Natural killer cell treated with Interleukin-12 subunit alpha and Interleukin-12 subunit beta and Interleukin-15 and Interleukin-18, amount 100 ng/mL, for 72 hours (primary cell): ENCODE measurements at regions not wholly inside any gene's neighbourhood (a gene's known extent, or its start where the extent isn't known, plus 50 kb on each side); places are given as distances from the start of the nearest gene placed in this dataset.
"Not testable (repeated sequence)": the region's sequence is repeated elsewhere in the genome, so short reads cannot be mapped to it uniquely, and the experiment has no call there.

Experiments used
- ATAC-seq, 2 donors: fragments of 150-1000 bp; cut with Tn5 transposase in 1 of 2; sonication (Bioruptor Pico), chemical (Tn5 transposase) in 1 of 2; 2 replicates each; pipeline ENCODE4 v1.10.0; 2021
- DNase-seq: peaks from one replicate; pipeline ENCODE4 v3.0.0; 2022; ENCODE audit warnings: low spot score
- H3K27ac Mint-ChIP-seq, 2 donors: 1 replicate in 1 of 2; 2 replicates in 1 of 2; pipeline ENCODE4 v1.8.0; 2022; ENCODE audit warnings: mixed read lengths in 2 of 2, mild to moderate bottlenecking in 1 of 2, moderate library complexity in 1 of 2
- H3K27me3 Mint-ChIP-seq, 2 donors: 1 replicate in 1 of 2; 2 replicates in 1 of 2; pipeline ENCODE4 v1.8.0; 2022; ENCODE audit warnings: mixed read lengths in 2 of 2
- H3K36me3 Mint-ChIP-seq: one replicate; pipeline ENCODE4 v1.8.0; 2022; ENCODE audit warnings: mixed read lengths
- H3K4me1 Mint-ChIP-seq, 2 donors: 1 replicate in 1 of 2; 2 replicates in 1 of 2; pipeline ENCODE4 v1.8.0; 2022; ENCODE audit warnings: low read depth in 2 of 2, mixed read lengths in 2 of 2, mild to moderate bottlenecking in 1 of 2
- H3K4me3 Mint-ChIP-seq: one replicate; pipeline ENCODE4 v1.8.0; 2022; ENCODE audit warnings: mixed read lengths
- H3K9me3 Mint-ChIP-seq: 2 replicates; pipeline ENCODE4 v1.8.0; 2022; ENCODE audit warnings: mixed read lengths

DNA sequence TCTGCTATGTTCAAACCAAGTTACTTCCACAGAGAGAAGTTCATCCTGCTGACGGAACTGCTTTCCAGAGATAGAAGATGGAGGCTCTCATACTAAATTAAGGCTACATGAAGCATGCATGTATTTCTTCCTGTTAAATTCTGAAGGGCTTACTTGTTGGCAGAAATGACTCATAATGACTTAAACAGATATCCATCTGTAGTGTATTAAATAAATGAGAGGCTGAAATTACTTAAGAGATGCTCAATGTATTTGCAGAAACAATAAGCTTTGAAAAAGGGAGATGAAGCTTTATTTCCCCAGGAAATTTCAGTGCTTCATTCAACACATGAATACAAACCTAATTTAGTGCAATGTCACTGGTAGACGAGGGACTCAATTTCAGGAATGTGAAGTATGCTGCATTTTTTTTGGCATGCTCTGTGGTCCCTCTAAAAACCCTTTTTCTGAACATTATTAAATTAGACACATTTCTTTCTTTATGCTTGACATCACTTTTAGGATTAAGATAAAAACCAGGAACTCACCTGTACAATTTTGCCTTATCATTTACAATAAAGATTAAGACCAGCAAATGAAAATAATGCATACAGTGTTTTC is 759.1 kb upstream of the POU3F4 start:
- Mint-ChIP-seq H3K9me3 (peaks cover 3% of the 10 kb centered on the region), H3K4me1 (peaks cover 0 to 2% of the 10 kb centered on the region in 2 donors), H3K4me3 (no peak overlapping the region), H3K36me3 (no peaks in the 10 kb centered on the region), H3K27me3 (no peaks in the 10 kb centered on the region), H3K27ac (no peak overlapping the region)
- DNase-seq (no peak), ATAC-seq (no peak)

DNA sequence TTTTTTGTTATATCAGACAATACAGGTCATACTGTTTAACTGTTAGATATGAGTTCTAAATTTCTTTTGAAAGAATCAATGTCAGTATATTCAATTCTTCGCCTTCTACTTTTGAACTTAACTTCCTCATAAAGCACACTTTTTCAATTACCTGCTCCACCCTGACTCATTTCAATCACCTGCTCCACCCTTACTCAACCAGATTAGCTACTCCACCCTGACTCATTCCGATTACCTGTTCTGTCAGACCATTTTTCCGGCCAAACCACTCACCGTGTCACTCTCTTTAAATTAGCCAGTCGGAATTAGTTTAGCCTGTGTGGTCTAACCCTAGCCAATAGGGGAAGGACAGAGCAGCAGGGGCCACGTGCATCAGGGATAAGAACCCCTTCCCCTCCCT is 751.8 kb upstream of the POU3F4 start:
- no peak overlapping the region for H3K27ac Mint-ChIP-seq
- ATAC-seq, result no peak
- no peak for DNase-seq
- H3K4me1 Mint-ChIP-seq, result peaks cover 0 to 2% of the 10 kb centered on the region in 2 donors
- no peaks in the 10 kb centered on the region for H3K36me3 Mint-ChIP-seq
- H3K27me3 Mint-ChIP-seq, result no peaks in the 10 kb centered on the region
- no peaks in the 10 kb centered on the region for H3K9me3 Mint-ChIP-seq
- H3K4me3 Mint-ChIP-seq, result no peak overlapping the region

DNA sequence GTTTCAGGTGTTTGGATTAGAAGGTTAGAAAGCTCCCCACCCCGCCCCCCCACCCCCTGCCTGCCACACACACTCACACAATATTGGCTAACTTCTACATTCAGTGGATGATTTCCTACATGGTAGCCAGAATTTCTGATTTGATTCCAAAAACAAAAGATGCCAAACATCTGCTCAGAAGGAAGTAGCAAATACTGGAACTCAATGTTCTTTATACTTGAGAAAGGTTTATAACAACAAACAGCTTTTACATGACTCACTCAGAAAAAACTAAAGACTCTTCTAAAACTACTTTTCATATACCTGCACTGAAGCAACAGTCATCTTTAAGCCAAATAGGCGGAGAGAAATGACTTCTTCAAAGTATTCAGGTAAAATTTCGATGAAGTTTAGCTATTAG is 750.5 kb upstream of the POU3F4 start:
- Mint-ChIP-seq H3K27me3 (no peaks in the 10 kb centered on the region), H3K9me3 (no peaks in the 10 kb centered on the region), H3K4me1 (peaks cover 0 to 2% of the 10 kb centered on the region in 2 donors), H3K27ac (no peak overlapping the region), H3K4me3 (no peak overlapping the region), H3K36me3 (no peaks in the 10 kb centered on the region)
- ATAC-seq (no peak), DNase-seq (no peak)

DNA sequence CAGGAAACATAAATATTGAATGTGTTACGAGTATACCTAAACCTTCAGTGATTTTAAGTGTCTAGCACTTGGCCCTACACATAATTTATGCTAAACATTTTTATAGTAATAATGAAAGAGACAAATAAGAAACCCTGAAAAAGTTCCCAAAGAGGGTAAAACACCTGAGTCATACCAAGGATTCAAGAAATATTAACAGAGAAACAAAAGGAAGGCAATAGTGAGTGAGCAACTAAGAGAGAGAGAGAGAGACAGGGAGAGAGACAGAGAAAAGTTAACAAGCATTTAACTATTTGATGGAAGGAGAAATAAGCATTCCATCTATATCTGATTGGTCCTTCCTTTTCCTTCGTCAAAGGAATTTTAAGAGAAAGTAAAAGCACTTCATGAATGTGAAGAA is 743.6 kb upstream of the POU3F4 start:
- ATAC-seq (no peak), DNase-seq (no peak)
- Mint-ChIP-seq H3K9me3 (peaks cover 4% of the 10 kb centered on the region), H3K27ac (no peak overlapping the region), H3K27me3 (no peaks in the 10 kb centered on the region), H3K4me1 (no peaks in the 10 kb centered on the region), H3K36me3 (no peaks in the 10 kb centered on the region), H3K4me3 (no peak overlapping the region)

DNA sequence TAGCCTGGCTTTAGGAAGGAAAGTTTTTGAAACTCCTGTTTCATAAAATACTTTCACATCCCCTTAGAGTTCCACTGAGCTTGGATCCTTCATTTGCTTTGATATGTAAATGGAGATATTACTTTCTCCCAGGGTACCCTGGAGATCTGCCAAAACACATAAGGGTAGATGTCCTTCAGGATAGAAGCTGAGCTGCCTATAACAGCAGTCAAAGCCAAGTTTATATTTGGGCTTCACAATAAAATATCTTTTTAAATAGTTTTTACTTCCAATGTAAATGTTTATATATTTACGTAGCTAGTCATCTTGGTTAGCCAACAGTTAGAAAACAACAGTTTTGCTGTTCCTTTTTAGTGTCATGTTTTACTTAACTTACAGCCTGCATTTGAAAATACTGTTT is 742.3 kb upstream of the POU3F4 start:
- no peak overlapping the region for H3K27ac Mint-ChIP-seq
- no peak overlapping the region for H3K4me3 Mint-ChIP-seq
- H3K36me3 Mint-ChIP-seq, result no peaks in the 10 kb centered on the region
- peaks cover 4% of the 10 kb centered on the region for H3K9me3 Mint-ChIP-seq
- ATAC-seq, result no peak
- no peak for DNase-seq
- H3K4me1 Mint-ChIP-seq, result no peaks in the 10 kb centered on the region
- no peaks in the 10 kb centered on the region for H3K27me3 Mint-ChIP-seq

DNA sequence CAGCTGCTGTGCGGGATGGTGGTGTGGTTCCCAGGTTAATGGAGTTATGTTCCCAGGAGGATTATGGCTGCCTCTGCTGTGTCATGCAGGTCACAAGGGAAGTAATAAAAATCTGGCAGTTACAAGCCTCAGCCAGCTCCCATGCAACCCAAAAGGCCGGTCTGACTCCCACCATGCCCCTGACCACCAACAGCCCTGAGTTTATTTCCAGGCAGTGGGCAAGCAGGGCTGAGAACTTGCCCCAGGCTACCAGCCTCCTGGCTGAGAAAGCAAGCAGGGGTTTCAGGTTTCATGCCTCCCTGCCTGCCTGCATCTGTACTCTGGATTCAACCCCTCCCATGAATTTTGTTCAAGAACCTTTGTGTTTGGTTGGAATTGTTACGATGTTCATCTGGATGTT is 732.7 kb upstream of the POU3F4 start:
- Mint-ChIP-seq H3K4me3 (no peak overlapping the region), H3K27ac (no peak overlapping the region), H3K36me3 (peaks cover 8% of the 10 kb centered on the region), H3K27me3 (peaks cover 0 to 3% of the 10 kb centered on the region in 2 donors), H3K4me1 (no peaks in the 10 kb centered on the region), H3K9me3 (peaks cover 11% of the 10 kb centered on the region)
- ATAC-seq (no peak), DNase-seq (no peak)

DNA sequence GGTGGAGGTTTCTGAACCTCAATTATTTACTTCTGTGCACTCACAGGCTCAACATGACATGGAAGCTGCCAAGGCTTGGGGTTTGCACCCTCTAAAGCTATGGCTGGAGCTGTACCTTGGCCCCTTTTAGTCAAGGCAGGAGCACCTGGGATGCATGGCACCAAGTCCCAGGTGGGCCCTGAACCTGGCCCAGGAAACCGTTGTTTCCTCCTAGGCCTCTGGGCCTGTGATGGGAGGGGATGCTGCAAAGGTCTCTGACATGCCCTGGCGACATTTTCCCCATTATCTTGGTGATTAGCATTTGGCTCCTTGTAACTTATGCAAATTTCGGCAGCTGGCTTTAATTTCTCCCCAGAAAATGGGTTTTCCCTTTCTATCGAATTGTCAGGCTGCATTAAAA is 726.1 kb upstream of the POU3F4 start:
- Mint-ChIP-seq H3K4me1 (no peaks in the 10 kb centered on the region), H3K36me3 (no peaks in the 10 kb centered on the region), H3K27ac (no peak overlapping the region), H3K4me3 (no peak overlapping the region), H3K9me3 (peaks cover 5% of the 10 kb centered on the region), H3K27me3 (no peaks in the 10 kb centered on the region)
- no peak for ATAC-seq
- DNase-seq, result no peak

DNA sequence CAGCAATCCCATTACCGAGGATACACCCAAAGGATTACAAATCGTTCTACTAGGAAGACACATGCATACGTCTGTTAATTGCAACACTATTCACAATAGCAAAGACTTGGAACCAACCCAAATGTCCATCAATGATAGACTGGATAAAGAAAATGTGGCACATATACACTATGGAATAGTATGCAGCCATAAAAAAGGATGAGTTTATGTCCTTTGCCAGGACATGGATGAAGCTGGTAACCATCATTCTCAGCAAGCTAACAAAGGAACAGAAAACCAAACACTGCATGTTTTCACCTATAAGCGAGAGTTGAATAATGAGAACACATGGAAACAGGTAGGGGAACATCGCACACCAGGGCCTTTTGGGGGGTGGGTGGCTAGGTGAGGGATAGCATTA is 695.2 kb upstream of the POU3F4 start:
- not testable (repeated sequence) for ATAC-seq, H3K4me3 Mint-ChIP-seq, H3K27me3 Mint-ChIP-seq, H3K27ac Mint-ChIP-seq, H3K4me1 Mint-ChIP-seq, H3K36me3 Mint-ChIP-seq, DNase-seq
- peaks cover 11% of the 10 kb centered on the region for H3K9me3 Mint-ChIP-seq

DNA sequence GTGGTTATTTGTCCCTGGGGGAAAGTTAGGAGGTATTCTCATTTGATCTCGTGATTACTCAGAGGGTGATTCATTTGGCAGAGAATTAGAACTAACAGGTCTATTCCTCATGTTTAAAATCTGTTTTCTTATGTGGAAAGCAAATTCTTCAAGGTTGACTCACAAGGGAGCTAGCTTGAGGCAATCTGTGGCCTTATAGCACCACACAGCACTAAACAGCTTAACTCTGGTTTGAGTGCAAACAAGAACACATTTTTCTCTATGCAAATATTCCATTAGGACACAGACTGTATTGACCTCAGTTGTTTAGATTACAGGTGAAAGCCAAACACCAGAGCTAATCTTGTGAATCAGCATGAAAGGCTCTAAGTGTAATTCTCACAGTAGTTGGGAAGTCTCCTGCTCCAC is 694.4 kb upstream of the POU3F4 start:
- Mint-ChIP-seq H3K4me1 (no peaks in the 10 kb centered on the region), H3K9me3 (peaks cover 11% of the 10 kb centered on the region), H3K27ac (no peak overlapping the region), H3K4me3 (no peak overlapping the region), H3K27me3 (no peaks in the 10 kb centered on the region), H3K36me3 (peaks cover 4% of the 10 kb centered on the region)
- ATAC-seq (no peak), DNase-seq (no peak)

DNA sequence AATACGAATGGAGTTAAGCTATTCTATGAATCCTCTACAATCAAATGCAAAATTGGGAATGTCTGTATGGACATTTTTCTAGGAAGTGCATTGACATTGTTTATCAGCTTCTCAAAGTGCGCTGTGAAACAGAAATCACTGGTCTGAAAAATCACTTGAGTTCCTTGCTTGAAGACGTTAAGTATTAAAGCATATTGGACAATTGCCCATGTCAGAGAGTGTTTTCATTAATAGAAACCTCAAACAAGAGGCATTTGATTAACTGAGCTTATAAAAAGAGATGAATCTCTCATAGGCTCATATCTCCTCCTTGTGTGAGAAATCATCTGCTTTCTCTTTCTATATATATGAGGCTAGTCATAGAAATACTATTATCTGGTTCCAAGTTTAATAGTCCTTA is 692.1 kb upstream of the POU3F4 start:
- peaks cover 4% of the 10 kb centered on the region for H3K36me3 Mint-ChIP-seq
- H3K4me3 Mint-ChIP-seq, result no peak overlapping the region
- H3K27me3 Mint-ChIP-seq, result no peaks in the 10 kb centered on the region
- no peak for DNase-seq
- no peak for ATAC-seq
- no peak overlapping the region for H3K27ac Mint-ChIP-seq
- H3K4me1 Mint-ChIP-seq, result no peaks in the 10 kb centered on the region
- peaks cover 7% of the 10 kb centered on the region for H3K9me3 Mint-ChIP-seq

DNA sequence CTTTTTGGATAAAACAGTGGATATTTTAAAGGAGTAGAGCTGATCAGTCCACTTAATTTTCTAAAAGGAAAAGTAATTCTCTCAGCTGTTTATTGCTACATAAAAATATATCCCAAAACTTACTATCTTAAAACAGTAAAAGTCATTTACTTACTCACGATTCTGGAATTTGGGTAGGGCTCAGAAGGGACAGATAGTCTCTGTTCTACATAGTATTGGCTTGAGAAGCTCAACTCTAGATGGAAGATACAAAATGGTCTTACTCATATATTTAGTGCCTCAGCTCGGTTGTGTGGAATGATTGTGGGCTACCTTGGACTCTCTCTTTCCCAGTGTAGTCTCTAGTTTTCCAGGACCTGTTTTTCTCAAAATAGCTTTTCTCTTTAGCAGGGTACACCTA is 691.5 kb upstream of the POU3F4 start:
- H3K4me1 Mint-ChIP-seq, result no peaks in the 10 kb centered on the region
- peaks cover 1% of the 10 kb centered on the region for H3K9me3 Mint-ChIP-seq
- no peaks in the 10 kb centered on the region for H3K27me3 Mint-ChIP-seq
- DNase-seq (no peak), ATAC-seq (no peak)
- H3K4me3 Mint-ChIP-seq, result no peak overlapping the region
- no peaks in the 10 kb centered on the region for H3K36me3 Mint-ChIP-seq
- H3K27ac Mint-ChIP-seq, result no peak overlapping the region

DNA sequence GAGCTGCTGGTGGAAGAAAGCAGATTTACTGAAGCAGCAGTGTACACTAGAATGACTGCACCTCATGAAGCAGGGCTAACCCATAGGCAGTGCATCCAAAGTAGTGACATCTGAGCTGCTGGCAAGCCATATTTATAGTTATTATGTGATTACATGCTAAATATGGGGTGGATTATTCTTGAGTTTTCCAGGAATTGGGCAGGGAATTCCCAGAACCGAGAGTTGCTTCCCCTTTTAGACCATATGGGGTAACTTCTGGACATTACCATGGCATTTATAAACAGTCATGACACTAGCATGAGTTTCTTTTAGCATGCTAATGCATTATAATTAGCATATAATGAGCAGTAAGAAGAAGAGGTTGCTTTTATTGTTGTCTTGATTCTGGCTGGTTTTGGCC is 665.8 kb upstream of the POU3F4 start:
- no peaks in the 10 kb centered on the region for H3K4me1 Mint-ChIP-seq
- no peaks in the 10 kb centered on the region for H3K9me3 Mint-ChIP-seq
- no peak for ATAC-seq
- DNase-seq, result no peak
- no peaks in the 10 kb centered on the region for H3K27me3 Mint-ChIP-seq
- H3K27ac Mint-ChIP-seq, result no peak overlapping the region
- H3K36me3 Mint-ChIP-seq, result no peaks in the 10 kb centered on the region
- no peak overlapping the region for H3K4me3 Mint-ChIP-seq

DNA sequence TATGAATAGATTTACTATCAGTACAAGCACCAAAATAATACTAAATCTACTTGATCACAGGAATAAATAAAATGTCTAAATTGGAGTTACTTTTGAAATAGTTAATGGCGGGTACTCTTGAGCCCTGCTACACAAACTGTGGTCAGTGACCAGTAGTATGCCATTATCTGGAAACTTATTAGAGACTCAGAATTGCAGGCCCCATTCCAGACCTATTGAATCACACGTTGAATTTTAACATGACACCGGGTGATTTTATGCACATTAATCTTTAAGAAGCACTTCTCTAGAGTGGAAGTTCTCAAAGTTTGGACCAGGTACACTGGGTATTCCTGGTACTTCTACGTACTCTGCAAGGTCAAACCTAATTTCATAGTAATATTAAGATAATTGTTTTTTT is 660.0 kb upstream of the POU3F4 start:
- ATAC-seq, result no peak
- no peak overlapping the region for H3K27ac Mint-ChIP-seq
- no peak for DNase-seq
- peaks cover 12% of the 10 kb centered on the region for H3K9me3 Mint-ChIP-seq
- H3K4me3 Mint-ChIP-seq, result no peak overlapping the region
- H3K36me3 Mint-ChIP-seq, result no peaks in the 10 kb centered on the region
- no peaks in the 10 kb centered on the region for H3K4me1 Mint-ChIP-seq
- H3K27me3 Mint-ChIP-seq, result no peaks in the 10 kb centered on the region
